IMR-90 (cell line): ENCODE measurements at regions not wholly inside any gene's neighbourhood (a gene's known extent, or its start where the extent isn't known, plus 50 kb on each side); places are given as distances from the start of the nearest gene placed in this dataset.
"Not testable (repeated sequence)": the region's sequence is repeated elsewhere in the genome, so short reads cannot be mapped to it uniquely, and the experiment has no call there.

Source experiments
- BHLHE40 ChIP-seq: fragments of 150-350 bp; IDR thresholded peaks from 2 replicates; pipeline ENCODE4 v1.6.1; 2016; ENCODE audit warnings: mild to moderate bottlenecking, low read depth, low read length
- CEBPB ChIP-seq: IDR thresholded peaks from 2 replicates; pipeline ENCODE4 v1.6.1; 2012; ENCODE audit warnings: low read depth, low read length, improper control_type of control experiment
- CTCF ChIP-seq: conservative IDR thresholded peaks from 2 replicates; pipeline ENCODE4 v1.5.1; 2012; ENCODE audit warnings: mild to moderate bottlenecking, low read depth, low read length, improper control_type of control experiment
- ELK1 ChIP-seq: fragments of 150-350 bp; IDR thresholded peaks from 2 replicates; pipeline ENCODE4 v1.6.1; 2016; ENCODE audit warnings: low read depth, mild to moderate bottlenecking, low read length, moderate library complexity, borderline replicate concordance
- FOS ChIP-seq: fragments of 150-350 bp; IDR thresholded peaks from 2 replicates; pipeline ENCODE4 v1.6.1; 2016; ENCODE audit warnings: low read depth, low read length
- MXI1 ChIP-seq: IDR thresholded peaks from 2 replicates; pipeline ENCODE4 v1.6.1; 2012; ENCODE audit warnings: low read depth, mild to moderate bottlenecking, low read length, moderate library complexity, borderline replicate concordance
- POLR2A ChIP-seq: IDR thresholded peaks from 2 replicates; pipeline ENCODE4 v1.6.1; 2012; ENCODE audit warnings: mild to moderate bottlenecking, low read depth, low read length
- RAD21 ChIP-seq: IDR thresholded peaks from 2 replicates; pipeline ENCODE4 v1.6.1; 2012; ENCODE audit warnings: low read length, improper control_type of control experiment
- SMC3 ChIP-seq: fragments of 150-350 bp; IDR thresholded peaks from 2 replicates; pipeline ENCODE4 v1.6.1; 2016; ENCODE audit warnings: low read depth, mild to moderate bottlenecking, antibody characterized with exemption, low read length, moderate library complexity

- TF ChIP-seq BHLHE40, CTCF, POLR2A, CEBPB, RAD21, ELK1, SMC3, FOS, MXI1: not testable (repeated sequence)
These were observed 91.4 kb upstream of the PABPC3 start for GRCh38 chr13:25004489-25004888.
